PFSK-1 (cell line): ENCODE measurements at regions not wholly inside any gene's neighbourhood (a gene's known extent, or its start where the extent isn't known, plus 50 kb on each side); places are given as distances from the start of the nearest gene placed in this dataset.

Experiments
- POLR2AphosphoS5 ChIP-seq: IDR thresholded peaks from 2 replicates; pipeline ENCODE4 v1.6.1; 2012; ENCODE audit warnings: low read depth, mild to moderate bottlenecking, control low read depth, low read length, moderate library complexity
- REST ChIP-seq, 2 experiments: IDR thresholded peaks; 2 replicates each; pipeline versions ENCODE4 v1.6.1 to v1.8.0; 2011 to 2012; ENCODE audit warnings: low read depth in 2 of 2, low read length in 2 of 2, control low read depth in 1 of 2, inconsistent platforms in 1 of 2, mild to moderate bottlenecking in 1 of 2, moderate library complexity in 1 of 2; ENCODE audit not compliant: insufficient read depth in 1 of 2
- SIN3A ChIP-seq: IDR thresholded peaks from 2 replicates; pipeline ENCODE4 v1.6.1; 2012; ENCODE audit warnings: mild to moderate bottlenecking, low read length, moderate library complexity, borderline replicate concordance; ENCODE audit not compliant: insufficient read depth
- TAF1 ChIP-seq: IDR thresholded peaks from 2 replicates; pipeline ENCODE4 v1.6.1; 2012; ENCODE audit warnings: low read length, control low read depth, borderline replicate concordance; ENCODE audit not compliant: insufficient read depth

DNA sequence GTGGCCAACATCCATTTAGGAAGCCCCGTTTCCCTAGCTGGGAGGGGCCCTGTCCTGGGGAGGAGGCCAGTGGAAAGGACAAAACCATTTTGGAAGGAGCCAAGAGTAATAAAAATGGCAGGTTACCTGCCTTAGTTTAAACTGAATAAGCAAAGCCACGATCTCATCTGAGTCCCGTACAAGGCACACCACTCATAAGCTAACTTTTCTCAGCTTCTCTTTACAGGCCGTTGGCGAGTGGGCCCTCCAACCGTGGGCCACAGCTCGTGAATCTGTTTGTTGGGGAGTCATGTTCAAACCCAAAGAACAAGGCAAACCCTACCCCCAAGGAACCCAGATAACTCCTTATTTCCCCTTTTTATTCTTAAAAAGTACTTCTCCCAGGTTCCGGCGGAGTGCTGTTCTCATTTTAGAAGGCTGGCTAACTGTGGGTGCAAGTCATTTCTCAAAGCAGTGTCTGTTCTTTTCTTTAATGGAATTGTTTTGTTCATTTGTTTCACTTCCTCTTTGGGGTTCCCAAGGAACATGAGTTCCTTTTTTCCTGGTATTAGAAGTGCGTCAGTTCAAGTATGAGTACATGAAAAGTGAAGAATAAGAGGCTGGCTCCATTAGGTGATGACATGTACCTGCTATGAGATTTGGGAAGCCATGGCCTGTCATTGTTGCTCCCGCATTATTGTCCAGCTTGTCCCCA lies 89.0 kb downstream of the PSMG1 start:
- no peak for TF ChIP-seq POLR2AphosphoS5
- no peak for TF ChIP-seq SIN3A
- TF ChIP-seq REST (IDR thresholded peaks at IDR 0.05; ENCODE audit: insufficient read depth in 1 of 2, low read depth in 2 of 2, low read length in 2 of 2): no peak
- no peak for TF ChIP-seq TAF1
